COLO829 (cell line): ENCODE measurements at regions not wholly inside any gene's neighbourhood (a gene's known extent, or its start where the extent isn't known, plus 50 kb on each side); places are given as distances from the start of the nearest gene placed in this dataset.
A peak's percentile ranks its signal among the peaks of the same experiment; 100 is the strongest.

Source experiments
- DNase-seq: peaks from one replicate; pipeline ENCODE4 v3.0.0; 2012; ENCODE audit warnings: low spot score

DNA sequence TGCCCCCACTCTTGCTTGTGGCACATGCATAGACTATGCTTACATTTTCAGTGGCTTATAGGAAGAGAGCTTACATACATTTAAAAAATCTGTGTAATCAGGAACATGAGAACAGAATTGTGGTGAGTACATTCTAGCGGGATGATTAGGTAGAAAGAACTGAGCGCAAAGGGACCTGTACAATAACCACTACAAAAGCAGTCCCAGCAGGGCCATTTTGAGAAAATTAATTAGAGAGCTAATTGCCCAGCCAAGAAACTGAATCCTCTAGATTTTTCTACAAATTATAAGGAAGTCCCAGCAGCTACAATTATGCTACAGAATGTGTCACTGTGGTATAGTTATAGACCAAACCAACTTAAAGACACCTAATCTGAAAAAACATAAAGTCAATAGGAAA lies 105.6 kb upstream of the TNFAIP3 start:
- no peak for DNase-seq

GRCh38 chr6:137762168-137763090 lies 104.6 kb upstream of the TNFAIP3 start:
- no peak for DNase-seq

- no peak for DNase-seq
These were observed 103.6 kb upstream of the TNFAIP3 start for GRCh38 chr6:137763436-137763835.

DNA sequence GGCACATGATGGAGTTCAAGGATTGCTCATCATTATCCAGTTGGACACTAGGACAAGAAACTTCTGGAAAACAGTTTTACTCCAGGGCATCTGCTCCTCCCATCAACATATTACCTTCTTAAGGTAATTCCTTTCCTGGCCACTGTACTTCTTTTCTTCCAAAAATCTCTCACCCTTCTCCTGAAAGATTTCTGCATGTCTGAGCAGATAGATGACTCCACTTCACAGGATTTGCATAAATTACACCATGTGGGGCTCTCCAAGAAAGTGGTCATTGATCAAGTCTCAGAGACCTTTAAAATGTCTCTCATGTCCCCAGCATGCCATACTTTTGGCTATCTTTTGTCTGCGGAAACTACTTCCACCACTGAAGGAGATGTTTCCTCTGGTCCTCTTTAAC lies 103.2 kb upstream of the TNFAIP3 start:
- no peak for DNase-seq

- no peak for DNase-seq
These were observed 102.6 kb upstream of the TNFAIP3 start for GRCh38 chr6:137764464-137764863.

DNA sequence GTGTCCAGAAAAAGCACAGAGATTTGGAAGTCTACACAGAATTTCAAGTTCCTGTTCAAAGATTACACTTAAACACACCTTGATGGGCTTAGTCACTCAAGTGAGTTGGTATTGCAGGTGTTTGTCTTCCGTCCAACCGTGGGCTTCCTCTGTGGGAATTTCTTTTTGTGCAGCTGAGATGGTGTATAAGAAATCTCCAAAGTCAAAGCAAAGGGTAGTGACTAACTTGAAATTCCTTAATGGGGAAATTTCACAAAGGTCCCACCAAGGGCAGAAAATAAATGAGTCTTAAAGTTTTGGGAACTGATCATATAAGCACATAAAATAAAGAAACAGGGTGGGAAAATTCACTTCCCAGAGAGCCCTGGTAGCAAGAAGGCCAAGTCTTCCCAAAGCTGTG lies 102.0 kb upstream of the TNFAIP3 start:
- DNase-seq = no peak

DNA sequence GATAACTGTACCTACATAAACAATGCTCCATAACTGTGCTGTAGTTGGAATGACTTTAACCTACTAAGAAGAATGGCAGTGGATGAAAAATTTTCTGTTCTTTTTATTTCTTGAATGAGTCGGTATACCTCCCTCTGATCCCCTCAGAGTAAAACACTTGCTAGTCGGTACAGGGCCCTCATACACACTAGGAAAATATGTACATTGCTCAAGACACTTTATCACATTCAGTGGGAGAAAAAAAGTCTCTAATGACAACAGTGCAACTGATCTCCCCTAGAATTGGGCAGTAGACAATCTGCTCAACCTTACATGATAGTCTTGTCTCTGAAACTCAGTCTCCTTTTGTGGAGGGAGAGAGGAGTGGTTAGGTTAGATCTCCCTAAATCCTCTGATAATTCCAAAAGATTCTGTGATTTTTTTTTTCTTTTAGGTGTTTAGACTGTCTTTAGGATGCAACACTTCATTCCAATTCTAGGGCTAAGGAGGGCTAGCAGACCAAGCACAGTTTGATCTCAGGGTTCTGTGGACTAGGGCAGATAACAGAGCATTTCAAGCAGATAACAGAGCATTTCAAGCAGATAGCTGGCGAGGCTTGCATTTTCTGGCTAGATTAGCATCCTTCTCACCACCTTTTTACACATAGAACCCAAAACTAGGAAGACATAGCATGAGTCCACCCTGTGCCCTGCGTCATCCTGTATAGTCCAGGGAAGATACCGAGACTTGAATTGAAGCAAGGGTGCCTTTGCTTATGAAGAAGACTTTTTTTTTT lies 100.3 kb upstream of the TNFAIP3 start:
- no peak for DNase-seq

DNA sequence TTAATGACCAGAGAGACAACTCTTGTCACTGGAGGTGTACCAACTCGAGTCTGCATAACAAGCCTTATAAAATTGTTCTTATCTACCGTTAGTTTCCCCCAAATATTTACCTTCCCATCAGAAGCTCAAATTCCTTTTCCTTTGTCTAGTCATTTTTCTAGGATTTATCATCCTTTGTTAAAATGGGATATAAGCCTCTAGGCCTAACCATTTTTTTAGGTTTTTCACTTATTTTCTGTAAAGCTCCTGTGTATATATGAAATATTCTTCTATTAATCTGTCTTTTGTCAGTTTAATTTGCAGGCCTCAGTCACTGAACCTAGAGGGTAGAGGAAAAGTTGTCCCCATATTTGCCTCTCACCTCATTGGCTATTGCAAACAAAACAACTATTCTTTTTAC lies 99.6 kb upstream of the TNFAIP3 start:
- no peak for DNase-seq

GRCh38 chr6:137767911-137768690 lies 99.0 kb upstream of the TNFAIP3 start:
- no peak for DNase-seq

GRCh38 chr6:137768935-137769334 lies 98.1 kb upstream of the TNFAIP3 start:
- DNase-seq = no peak

DNA sequence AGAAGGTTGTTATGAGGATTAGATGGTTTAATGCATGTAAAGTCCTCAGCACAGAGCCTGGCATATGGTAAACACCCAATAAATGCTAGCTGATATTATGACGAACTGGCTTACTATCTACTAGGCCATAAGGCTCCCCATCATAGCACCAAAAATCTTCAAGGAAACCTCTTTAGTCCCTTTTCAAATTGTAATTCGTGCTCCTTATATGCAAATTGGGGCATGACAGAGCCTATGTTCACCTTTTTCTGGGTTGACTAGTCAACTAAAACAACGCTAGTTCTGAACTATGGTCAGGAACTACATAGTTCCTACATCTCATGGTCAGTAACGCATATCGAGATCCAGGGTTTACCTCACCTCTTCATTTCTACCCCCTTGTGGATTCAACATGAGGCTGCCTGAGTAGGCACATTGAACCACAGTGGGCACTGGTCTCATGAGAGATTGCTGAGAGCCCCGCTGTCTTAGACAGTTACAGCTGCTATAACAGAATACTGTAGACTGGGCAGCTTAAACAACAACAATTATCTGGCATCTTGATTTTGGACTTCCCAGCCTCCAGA lies 97.2 kb upstream of the TNFAIP3 start:
- no peak for DNase-seq

DNA sequence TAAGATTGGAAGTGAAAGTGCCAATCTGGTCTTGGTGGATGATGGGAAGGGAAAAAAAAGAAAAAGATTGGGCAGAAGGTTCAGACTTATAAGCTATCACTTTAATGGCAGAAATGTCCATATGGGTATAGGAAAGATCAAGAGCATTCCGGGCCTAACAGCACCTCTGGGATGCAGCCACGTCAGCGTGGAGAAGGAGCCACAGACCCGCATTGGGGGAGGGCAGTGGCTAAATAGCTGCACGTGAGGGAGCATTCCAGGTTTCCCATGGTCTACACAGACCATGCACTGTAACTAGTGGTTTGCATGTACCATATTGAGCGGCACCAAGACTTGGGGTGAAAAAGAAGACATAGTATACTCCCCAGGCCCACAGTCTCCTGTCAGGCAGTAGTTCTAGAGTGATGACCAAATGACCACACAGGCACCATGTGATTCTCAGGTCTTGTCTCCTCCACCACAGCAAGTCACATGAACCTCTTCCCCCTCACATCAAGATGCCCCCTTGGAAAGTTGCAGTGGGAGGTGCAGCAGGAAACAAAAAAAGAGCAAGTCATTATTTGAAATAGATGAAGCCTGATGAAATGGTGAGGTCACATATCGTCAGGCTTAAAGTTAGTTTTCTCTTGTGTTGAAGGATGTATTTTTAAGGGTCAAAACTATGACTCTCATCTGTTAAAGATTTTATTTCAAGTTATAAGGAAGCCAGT lies 94.4 kb upstream of the TNFAIP3 start:
- no peak for DNase-seq

GRCh38 chr6:137775227-137775626 lies 91.8 kb upstream of the TNFAIP3 start:
- DNase-seq = peak; percentile 29

DNA sequence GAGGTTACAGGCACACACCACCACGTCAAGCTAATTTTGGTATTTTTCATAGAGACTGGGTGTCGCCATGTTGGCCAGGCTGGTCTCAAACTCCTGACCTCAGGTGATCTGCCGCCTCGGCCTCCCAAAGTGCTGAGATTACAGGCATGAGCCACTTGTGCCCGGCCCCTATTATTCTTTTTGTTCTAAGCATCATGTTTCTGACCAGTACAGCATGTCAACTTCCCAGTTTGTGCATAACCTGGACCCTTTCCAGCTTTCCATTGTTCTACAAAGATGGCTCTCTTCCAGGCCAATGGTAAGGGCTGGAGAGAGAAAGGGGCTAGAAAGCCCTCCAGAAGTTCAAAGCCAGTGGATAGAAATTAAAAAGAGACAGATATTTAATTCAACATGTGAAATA lies 91.3 kb upstream of the TNFAIP3 start:
- DNase-seq = no peak

GRCh38 chr6:137776256-137776655 lies 90.8 kb upstream of the TNFAIP3 start:
- no peak for DNase-seq

- DNase-seq = no peak
These were observed 90.0 kb upstream of the TNFAIP3 start for GRCh38 chr6:137776786-137777686.

GRCh38 chr6:137777687-137778075 lies 89.4 kb upstream of the TNFAIP3 start:
- DNase-seq = no peak

DNA sequence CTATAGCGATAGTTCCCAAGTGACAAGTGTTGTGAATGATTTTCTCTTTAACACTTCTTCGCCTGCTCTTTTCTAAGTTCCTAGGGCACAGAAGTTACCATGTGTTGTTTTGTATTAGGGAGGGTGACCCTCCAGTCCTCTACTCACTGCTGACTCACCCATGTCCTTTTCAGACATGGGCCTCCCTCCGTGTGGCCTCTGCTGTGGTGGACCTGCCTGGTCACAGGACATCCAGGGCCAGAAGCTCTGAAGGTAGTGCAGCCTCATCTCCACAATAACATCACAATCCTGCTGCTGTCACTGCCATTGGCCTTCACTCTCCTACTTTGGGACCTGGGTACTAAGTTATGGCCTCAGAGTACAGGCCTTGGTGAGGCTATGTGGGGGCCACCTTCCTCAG lies 87.1 kb upstream of the TNFAIP3 start:
- DNase-seq = no peak

DNA sequence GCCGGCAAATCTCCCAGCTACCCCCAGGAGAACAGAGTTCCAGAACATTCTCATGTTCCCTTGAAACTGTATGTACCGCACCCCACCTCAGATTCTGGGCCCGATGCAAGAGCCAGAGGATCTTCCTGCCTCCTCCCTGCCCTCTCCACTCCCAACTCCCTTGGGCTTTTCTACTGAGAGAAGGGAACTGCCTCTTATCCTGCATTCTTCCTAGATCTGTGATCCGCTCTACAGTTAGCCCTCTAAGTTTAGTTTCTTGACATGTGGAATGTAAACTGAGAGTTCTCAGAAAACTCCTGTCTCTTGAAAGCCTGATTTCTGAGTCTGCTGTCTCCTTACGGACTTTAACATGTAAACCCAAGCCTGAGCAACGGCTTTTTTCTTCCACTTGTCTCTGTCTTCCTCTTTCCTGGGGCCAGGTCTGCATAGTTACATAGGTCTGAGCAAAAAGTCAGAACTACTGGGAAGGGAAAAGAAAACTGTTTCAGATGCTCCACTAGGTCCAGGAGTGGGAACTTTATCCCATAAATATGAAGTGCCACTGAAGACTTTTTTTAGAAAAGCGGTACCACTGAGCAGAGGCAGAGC lies 86.5 kb upstream of the TNFAIP3 start:
- DNase-seq = no peak

GRCh38 chr6:137781639-137782038 lies 85.4 kb upstream of the TNFAIP3 start:
- no peak for DNase-seq
